Activated B cell treated with CpG ODN at 0.5 μM for 24 hours (primary cell): ENCODE measurements at regions not wholly inside any gene's neighbourhood (a gene's known extent, or its start where the extent isn't known, plus 50 kb on each side); places are given as distances from the start of the nearest gene placed in this dataset.

Source experiments
- ATAC-seq: fragments of 200-7000 bp; cut with Tn5 transposase; one replicate; pipeline ENCODE4 v1.10.0; 2021; ENCODE audit warnings: low read depth, mild to moderate bottlenecking, moderate library complexity
- CTCF ChIA-PET: fragments of 350-600 bp; sonication (Branson Sonifier 250); formaldehyde crosslinking; loops from one replicate; lab custom pipeline; 2021; ENCODE audit warnings: antibody characterized with exemption; lab: Charles Lee
- POLR2A ChIA-PET: fragments of 350-600 bp; sonication (Branson Sonifier 250); formaldehyde crosslinking; loops from one replicate; lab custom pipeline; 2021; ENCODE audit warnings: antibody characterized with exemption; lab: Charles Lee
- DNase-seq: peaks from one replicate; pipeline ENCODE4 v3.0.0; 2022
- H3K27ac Mint-ChIP-seq: one replicate; pipeline ENCODE4 v1.8.0; 2020; ENCODE audit warnings: mixed read lengths
- H3K27me3 Mint-ChIP-seq: one replicate; pipeline ENCODE4 v1.8.0; 2021; ENCODE audit warnings: mixed read lengths
- H3K36me3 Mint-ChIP-seq: one replicate; pipeline ENCODE4 v1.8.0; 2021; ENCODE audit warnings: low read depth, mixed read lengths
- H3K4me1 Mint-ChIP-seq: one replicate; pipeline ENCODE4 v1.8.0; 2021; ENCODE audit warnings: mixed read lengths
- H3K4me3 Mint-ChIP-seq: one replicate; pipeline ENCODE4 v1.8.0; 2020; ENCODE audit warnings: mild to moderate bottlenecking, mixed read lengths
- H3K9me3 Mint-ChIP-seq: one replicate; pipeline ENCODE4 v1.8.0; 2020; ENCODE audit warnings: mixed read lengths
- intact Hi-C: fragments of 100-400 bp; cut with micrococcal nuclease; formaldehyde crosslinking; loops from one replicate; pipeline ENCODE4 v1.15.1; 2024
- TF ChIP-seq, protein P1 (sequence below): fragments of 200-600 bp; IDR thresholded peaks from one replicate; pipeline ENCODE4 v1.8.0; 2022; ENCODE audit warnings: antibody characterized with exemption, mild to moderate bottlenecking

- Mint-ChIP-seq H3K4me3 (no peak overlapping the region), H3K4me1 (no peaks in the 10 kb centered on the region), H3K36me3 (no peaks in the 10 kb centered on the region), H3K27me3 (no peaks in the 10 kb centered on the region), H3K9me3 (peaks cover 11% of the 10 kb centered on the region), H3K27ac (no peak overlapping the region)
- CTCF ChIA-PET, result no interaction called here
- TF ChIP-seq, protein P1, sequence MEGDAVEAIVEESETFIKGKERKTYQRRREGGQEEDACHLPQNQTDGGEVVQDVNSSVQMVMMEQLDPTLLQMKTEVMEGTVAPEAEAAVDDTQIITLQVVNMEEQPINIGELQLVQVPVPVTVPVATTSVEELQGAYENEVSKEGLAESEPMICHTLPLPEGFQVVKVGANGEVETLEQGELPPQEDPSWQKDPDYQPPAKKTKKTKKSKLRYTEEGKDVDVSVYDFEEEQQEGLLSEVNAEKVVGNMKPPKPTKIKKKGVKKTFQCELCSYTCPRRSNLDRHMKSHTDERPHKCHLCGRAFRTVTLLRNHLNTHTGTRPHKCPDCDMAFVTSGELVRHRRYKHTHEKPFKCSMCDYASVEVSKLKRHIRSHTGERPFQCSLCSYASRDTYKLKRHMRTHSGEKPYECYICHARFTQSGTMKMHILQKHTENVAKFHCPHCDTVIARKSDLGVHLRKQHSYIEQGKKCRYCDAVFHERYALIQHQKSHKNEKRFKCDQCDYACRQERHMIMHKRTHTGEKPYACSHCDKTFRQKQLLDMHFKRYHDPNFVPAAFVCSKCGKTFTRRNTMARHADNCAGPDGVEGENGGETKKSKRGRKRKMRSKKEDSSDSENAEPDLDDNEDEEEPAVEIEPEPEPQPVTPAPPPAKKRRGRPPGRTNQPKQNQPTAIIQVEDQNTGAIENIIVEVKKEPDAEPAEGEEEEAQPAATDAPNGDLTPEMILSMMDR, result no peak
- DNase-seq, result no peak
- ATAC-seq, result no peak
- POLR2A ChIA-PET, result no interaction called here
- intact Hi-C loops, result no loop called here
Measured at GRCh38 chr12:97778111-97778510, 315.5 kb downstream of the RMST start.

GRCh38 chr12:97781342-97781741 lies 318.7 kb downstream of the RMST start:
- Mint-ChIP-seq H3K4me3 (no peak overlapping the region), H3K27ac (no peak overlapping the region), H3K36me3 (no peaks in the 10 kb centered on the region), H3K9me3 (peaks cover 11% of the 10 kb centered on the region), H3K27me3 (no peaks in the 10 kb centered on the region), H3K4me1 (no peaks in the 10 kb centered on the region)
- TF ChIP-seq, protein P1, result no peak
- DNase-seq (no peak), ATAC-seq (no peak)
- POLR2A ChIA-PET, result no interaction called here
- CTCF ChIA-PET, result no interaction called here
- intact Hi-C loops, result no loop called here

GRCh38 chr12:97784904-97785303 lies 322.3 kb downstream of the RMST start:
- Mint-ChIP-seq H3K27me3 (no peaks in the 10 kb centered on the region), H3K4me3 (no peak overlapping the region), H3K4me1 (no peaks in the 10 kb centered on the region), H3K27ac (no peak overlapping the region), H3K9me3 (peaks cover 6% of the 10 kb centered on the region), H3K36me3 (no peaks in the 10 kb centered on the region)
- CTCF ChIA-PET, result no interaction called here
- no peak for DNase-seq
- ATAC-seq, result no peak
- POLR2A ChIA-PET, result no interaction called here
- TF ChIP-seq, protein P1, result no peak
- intact Hi-C loops, result no loop called here

- DNase-seq (no peak), ATAC-seq (no peak)
- Mint-ChIP-seq H3K9me3 (peaks cover 10% of the 10 kb centered on the region), H3K27ac (no peak overlapping the region), H3K27me3 (no peaks in the 10 kb centered on the region), H3K4me3 (no peak overlapping the region), H3K36me3 (no peaks in the 10 kb centered on the region), H3K4me1 (no peaks in the 10 kb centered on the region)
- TF ChIP-seq, protein P1, result no peak
- intact Hi-C loops, result no loop called here
- POLR2A ChIA-PET, result no interaction called here
- CTCF ChIA-PET, result no interaction called here
Measured at GRCh38 chr12:97790281-97790680, 327.7 kb downstream of the RMST start.

DNA sequence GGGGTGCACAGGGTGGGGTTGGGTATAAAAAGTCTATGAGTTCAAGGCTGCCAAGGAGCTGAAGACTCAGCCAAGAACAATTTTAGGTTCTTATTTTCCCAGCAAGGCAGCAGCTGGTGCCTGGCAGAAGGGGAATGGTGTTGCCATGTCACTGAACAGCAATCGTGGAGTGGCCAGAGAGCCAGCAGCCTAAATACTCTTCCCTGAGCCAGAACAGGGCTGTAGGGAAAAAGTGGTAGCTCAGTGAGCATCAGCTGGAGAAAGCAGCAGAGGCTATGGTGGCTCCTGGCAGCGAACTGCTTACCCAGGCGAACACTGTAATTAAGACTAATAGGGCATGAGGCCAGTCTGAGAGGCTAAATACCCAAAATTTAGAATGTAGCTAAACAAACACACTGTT lies 334.9 kb downstream of the RMST start:
- no peaks in the 10 kb centered on the region for H3K27me3 Mint-ChIP-seq
- ATAC-seq (no peak), DNase-seq (no peak)
- ChIA-PET POLR2A (no interaction called here), CTCF (no interaction called here)
- no peaks in the 10 kb centered on the region for H3K36me3 Mint-ChIP-seq
- TF ChIP-seq, protein P1, result no peak
- H3K9me3 Mint-ChIP-seq, result peaks cover 6% of the 10 kb centered on the region
- H3K4me1 Mint-ChIP-seq, result no peaks in the 10 kb centered on the region
- intact Hi-C loops, result no loop called here
- H3K4me3 Mint-ChIP-seq, result no peak overlapping the region
- H3K27ac Mint-ChIP-seq, result no peak overlapping the region
